DLD1 (cell line): ENCODE measurements at regions not wholly inside any gene's neighbourhood (a gene's known extent, or its start where the extent isn't known, plus 50 kb on each side); places are given as distances from the start of the nearest gene placed in this dataset.
"Not testable (repeated sequence)": the region's sequence is repeated elsewhere in the genome, so short reads cannot be mapped to it uniquely, and the experiment has no call there.

Experiments
- in situ Hi-C: cut with HindIII; loops from 2 replicates; pipeline ENCODE4 v1.10.0; 2017; ENCODE audit warnings: low sequenced_read_pairs

DNA sequence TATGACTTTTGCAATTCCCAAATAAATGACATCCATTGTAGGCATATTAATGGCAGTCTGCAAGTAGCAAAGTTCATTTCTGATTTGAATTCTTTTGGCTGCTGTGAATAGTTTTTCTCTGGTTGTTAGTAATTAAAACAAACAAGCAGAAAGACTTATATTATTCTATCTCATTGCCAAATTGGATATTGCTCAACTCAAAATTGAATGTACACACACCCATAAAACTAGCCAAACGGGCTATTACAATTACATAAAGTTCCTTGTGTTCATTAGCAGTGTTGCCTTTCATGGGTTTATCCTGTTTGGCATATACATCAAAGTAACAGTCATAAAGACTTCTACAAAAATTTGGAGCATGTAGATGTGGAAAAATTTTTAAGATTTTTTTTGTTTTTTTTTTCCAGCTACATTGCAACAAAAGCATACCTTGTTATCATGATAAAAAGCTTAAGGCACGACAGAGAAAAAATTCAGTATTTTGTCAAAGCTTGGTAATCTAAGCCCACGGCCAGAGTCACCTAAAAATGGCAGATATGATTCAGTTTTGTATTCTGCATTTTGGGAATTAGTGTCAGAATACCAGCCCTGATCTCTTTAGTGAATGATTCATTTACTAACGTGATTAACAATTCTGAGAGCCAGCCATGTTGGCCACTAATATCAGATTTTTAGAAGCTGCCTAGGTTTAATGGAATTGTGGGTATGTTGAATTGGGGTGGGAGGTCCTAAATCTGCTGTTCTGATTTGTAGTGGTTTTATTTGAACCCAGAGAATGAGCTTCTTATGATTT, 108.4 kb downstream of the KLF5 start:
- in situ Hi-C loops = no loop called here

GRCh38 chr13:73166204-73166603, 107.4 kb downstream of the KLF5 start:
- in situ Hi-C loops = no loop called here

GRCh38 chr13:73162912-73163911, 104.4 kb downstream of the KLF5 start:
- in situ Hi-C loops = no loop called here

GRCh38 chr13:73160371-73161031, 101.7 kb downstream of the KLF5 start:
- in situ Hi-C loops = not testable (repeated sequence)

DNA sequence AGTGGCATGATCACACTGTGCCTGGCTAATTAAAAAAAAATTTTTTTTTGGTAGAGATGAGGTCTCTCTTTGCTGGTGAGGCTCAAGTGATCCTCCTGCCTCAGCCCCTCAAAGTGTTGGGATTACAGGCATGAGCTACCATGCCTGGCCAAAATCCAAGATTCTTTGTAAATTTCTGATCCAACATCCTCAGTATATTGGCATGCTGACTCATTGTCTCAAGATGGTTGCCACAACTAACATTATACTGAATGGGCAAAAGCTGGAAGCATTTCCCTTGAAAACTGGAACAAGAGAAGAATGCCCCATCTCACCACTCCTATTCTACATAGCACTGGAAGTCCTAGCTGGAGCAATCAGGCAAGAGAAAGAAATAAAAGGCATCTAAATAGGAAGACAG, 100.0 kb downstream of the KLF5 start:
- in situ Hi-C loops = no loop called here

GRCh38 chr13:73157031-73157430, 98.2 kb downstream of the KLF5 start:
- in situ Hi-C loops = no loop called here

DNA sequence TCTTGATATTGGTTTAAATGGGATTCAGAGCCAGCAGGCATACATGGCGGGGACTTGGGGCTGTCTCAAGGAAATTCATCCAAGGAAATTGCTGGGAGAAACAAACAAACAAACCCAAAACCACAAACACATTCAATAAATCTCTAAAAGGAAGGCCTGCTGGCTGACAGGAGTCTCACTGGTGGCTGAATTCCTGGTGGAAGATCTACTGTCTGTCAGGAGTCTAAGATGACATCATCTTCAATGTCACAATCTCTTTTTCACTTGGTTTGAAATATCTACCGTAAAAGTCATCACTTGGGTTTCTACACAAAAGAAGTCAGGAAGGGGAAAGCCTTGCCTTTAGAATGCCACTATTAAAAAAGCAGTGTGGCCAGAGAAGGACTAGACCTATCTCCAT, 87.9 kb downstream of the KLF5 start:
- in situ Hi-C loops = no loop called here

DNA sequence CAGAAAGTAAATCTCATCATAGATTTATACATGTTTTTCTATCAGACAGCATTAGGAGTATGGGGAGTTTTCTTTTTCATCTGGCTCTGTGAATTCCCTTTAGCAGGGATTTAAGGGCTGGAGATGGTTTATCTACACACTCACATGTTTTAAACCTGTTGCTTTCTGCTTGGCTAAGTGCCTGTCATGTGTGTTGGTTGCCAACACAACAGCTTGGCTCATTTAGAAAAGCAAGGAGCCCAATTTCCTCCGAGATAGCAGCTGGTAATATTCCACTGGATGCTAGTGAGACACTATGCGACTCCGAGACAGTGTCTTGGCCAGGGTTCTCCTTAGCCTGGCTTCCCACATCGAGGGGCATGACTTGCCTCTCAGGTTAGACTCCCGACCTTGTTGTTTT, 83.3 kb downstream of the KLF5 start:
- in situ Hi-C loops = no loop called here

GRCh38 chr13:73141292-73141771, 82.5 kb downstream of the KLF5 start:
- in situ Hi-C loops = no loop called here

DNA sequence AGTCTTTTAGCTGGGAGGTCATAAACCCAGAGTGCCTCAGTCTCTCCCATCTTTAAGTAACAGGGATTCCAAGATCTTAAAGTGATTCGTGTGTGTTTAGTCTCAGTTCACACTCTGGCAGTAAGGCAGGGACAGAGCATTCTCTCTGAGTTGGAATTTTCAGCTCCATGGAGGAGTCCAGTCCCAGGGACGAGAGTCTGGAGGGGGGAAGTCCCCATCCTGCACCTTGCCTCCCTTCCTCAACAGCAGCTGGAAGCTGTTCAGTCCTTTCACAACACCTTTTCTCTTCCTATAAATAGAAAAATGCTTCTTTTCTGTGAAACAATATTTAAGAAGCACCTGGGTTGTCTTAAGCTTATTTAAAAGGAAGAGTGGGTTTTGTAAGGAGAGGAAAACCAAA, 82.0 kb downstream of the KLF5 start:
- in situ Hi-C loops = no loop called here

- in situ Hi-C loops = no loop called here
Observed at GRCh38 chr13:73138638-73139491, 80.1 kb downstream of the KLF5 start.

DNA sequence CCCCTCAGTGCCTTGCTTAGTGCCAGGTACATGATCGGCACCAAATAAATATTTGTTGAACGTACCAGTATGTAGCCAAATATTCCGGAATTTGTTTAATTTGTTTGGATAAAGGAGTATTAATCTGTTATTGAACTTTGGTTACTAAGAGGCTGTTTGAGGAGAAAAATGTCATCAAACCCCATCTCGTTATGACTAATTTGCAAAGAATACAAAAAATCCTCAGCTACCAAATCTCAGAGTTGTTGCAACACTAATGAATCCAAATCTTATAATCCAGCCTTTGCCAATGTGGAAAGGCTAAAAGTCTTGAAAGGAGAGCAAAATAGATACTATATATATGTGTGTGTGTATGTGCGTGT, 79.5 kb downstream of the KLF5 start:
- in situ Hi-C loops = no loop called here

GRCh38 chr13:73136776-73137175, 78.0 kb downstream of the KLF5 start:
- in situ Hi-C loops = no loop called here

DNA sequence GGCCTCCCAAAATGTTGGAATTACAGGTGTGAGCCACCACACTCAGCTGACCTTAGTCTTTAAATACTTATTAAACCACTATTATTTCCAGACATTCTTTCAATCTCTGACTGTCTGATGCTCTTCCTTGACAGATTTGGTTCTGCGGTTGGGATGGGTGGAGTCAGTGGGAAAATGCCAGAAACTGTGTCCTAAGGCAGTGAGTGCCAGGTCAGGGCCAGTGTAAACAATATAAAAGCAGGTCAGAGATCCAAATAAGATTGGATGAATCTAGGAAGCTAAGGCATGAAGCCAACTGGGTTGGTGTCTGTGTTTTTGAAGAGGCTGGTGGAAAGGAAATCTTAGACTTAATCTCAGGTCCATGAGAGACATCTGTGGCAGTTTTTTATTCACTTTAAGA, 74.7 kb downstream of the KLF5 start:
- in situ Hi-C loops = loop anchor here (5.0 kb wide), 1 partner anchor 84 kb away; no protein-coding TSS in a partner anchor

- in situ Hi-C loops = loop anchor here (5.0 kb wide), 1 partner anchor 86 kb away; no protein-coding TSS in a partner anchor
Observed at GRCh38 chr13:73131247-73131646, 72.4 kb downstream of the KLF5 start.

- in situ Hi-C loops = no loop called here
Observed at GRCh38 chr13:73129023-73129422, 70.2 kb downstream of the KLF5 start.
